PC-3 (cell line): ENCODE measurements at regions not wholly inside any gene's neighbourhood (a gene's known extent, or its start where the extent isn't known, plus 50 kb on each side); places are given as distances from the start of the nearest gene placed in this dataset.

Source experiments
- ATAC-seq: fragments of 200-7000 bp; cut with Tn5 transposase; 2 replicates; pipeline ENCODE4 v1.9.1; 2020; ENCODE audit warnings: mild to moderate bottlenecking, moderate library complexity
- BruUV-seq: library from RNA; stranded (reverse); fragments of 400-500 nt; replicated peaks from 2 replicates; lab custom pipeline; 2021; lab: Mats Ljungman, UMichigan
- CTCF ChIA-PET: fragments of 300-600 bp; sonication (Branson Sonifier 250); formaldehyde crosslinking; loops from one replicate; lab custom pipeline; 2022; ENCODE audit warnings: antibody characterized with exemption; lab: Charles Lee
- POLR2A ChIA-PET: fragments of 300-600 bp; sonication (Branson Sonifier 250); formaldehyde crosslinking; loops from one replicate; lab custom pipeline; 2022; ENCODE audit warnings: antibody characterized with exemption; ENCODE audit not compliant: unreplicated experiment; lab: Charles Lee
- DNase-seq: peaks from one replicate; pipeline ENCODE4 v3.0.0-alpha.2; 2015
- H2AFZ ChIP-seq: fragments of 300-600 bp; sonication (generic); 2 replicates; pipeline ENCODE4 v1.6.0; 2016; ENCODE audit warnings: antibody characterized with exemption, low read length
- H3F3A ChIP-seq: fragments of 300-600 bp; sonication (generic); one replicate; pipeline ENCODE4 v1.6.0; 2017; ENCODE audit warnings: antibody characterized with exemption, low read length, control low read depth, mild to moderate bottlenecking; ENCODE audit not compliant: unreplicated experiment
- H3K27ac ChIP-seq: fragments of 300-600 bp; sonication (generic); 2 replicates; pipeline ENCODE4 v1.5.1; 2016; ENCODE audit warnings: mild to moderate bottlenecking, low read length
- H3K27me3 ChIP-seq: fragments of 300-600 bp; sonication (generic); 2 replicates; pipeline ENCODE4 v1.6.1; 2016; ENCODE audit warnings: low read length, mixed read lengths
- H3K36me3 ChIP-seq: fragments of 300-600 bp; sonication (generic); 2 replicates; pipeline ENCODE4 v1.6.1; 2016; ENCODE audit warnings: low read depth, mixed run types, low read length, mixed read lengths
- H3K4me1 ChIP-seq: fragments of 300-600 bp; sonication (generic); 2 replicates; pipeline ENCODE4 v1.5.1; 2016; ENCODE audit warnings: low read length; ENCODE audit not compliant: insufficient read depth
- H3K4me2 ChIP-seq: fragments of 300-600 bp; sonication (generic); 2 replicates; pipeline ENCODE4 v1.6.0; 2016; ENCODE audit warnings: low read length
- H3K4me3 ChIP-seq: fragments of 300-600 bp; sonication (generic); 2 replicates; pipeline ENCODE4 v1.5.1; 2016; ENCODE audit warnings: mild to moderate bottlenecking, low read length, mixed read lengths
- H3K79me2 ChIP-seq: fragments of 300-600 bp; sonication (generic); 2 replicates; pipeline ENCODE4 v1.6.1; 2017; ENCODE audit warnings: low read length, mixed read lengths
- H3K9ac ChIP-seq: fragments of 300-600 bp; sonication (generic); 2 replicates; pipeline ENCODE4 v1.6.0; 2016; ENCODE audit warnings: mild to moderate bottlenecking, low read length
- H3K9me2 ChIP-seq: fragments of 300-600 bp; sonication (generic); replicated peaks from 2 replicates; pipeline ENCODE4 v1.6.1; 2016; ENCODE audit warnings: mixed run types, low read length, mixed read lengths
- H3K9me3 ChIP-seq: fragments of 300-600 bp; sonication (generic); 2 replicates; pipeline ENCODE4 v1.6.1; 2016; ENCODE audit warnings: low read length, mixed read lengths
- H4K20me1 ChIP-seq: fragments of 300-600 bp; sonication (generic); 2 replicates; pipeline ENCODE4 v1.6.1; 2016; ENCODE audit warnings: low read length, mixed read lengths
- EZH2 ChIP-seq: fragments of 300-600 bp; sonication (generic); IDR thresholded peaks from one replicate; pipeline ENCODE4 v1.6.1; 2017; ENCODE audit warnings: antibody characterized with exemption, mild to moderate bottlenecking, low read length; ENCODE audit not compliant: unreplicated experiment
- EZH2phosphoT487 ChIP-seq: fragments of 300-600 bp; sonication (generic); IDR thresholded peaks from 2 replicates; pipeline ENCODE4 v1.6.1; 2018; ENCODE audit warnings: mild to moderate bottlenecking, antibody characterized with exemption, low read length, borderline replicate concordance
- intact Hi-C: fragments of 100-400 bp; cut with micrococcal nuclease; formaldehyde crosslinking; loops from 2 replicates; pipeline ENCODE4 v1.9.0; 2023
- TF ChIP-seq, protein P1 (sequence below): fragments of 300-600 bp; sonication (generic); conservative IDR thresholded peaks from 2 replicates; pipeline ENCODE4 v1.5.1; 2017; ENCODE audit warnings: antibody characterized with exemption, low read depth, mild to moderate bottlenecking, low read length

- no peaks in the 10 kb centered on the region for H3K79me2 ChIP-seq
- H3K27me3 ChIP-seq, result no peaks in the 10 kb centered on the region
- no peak overlapping the region for H3K4me2 ChIP-seq
- DNase-seq (no peak), ATAC-seq (no peak)
- H3K36me3 ChIP-seq, result no peaks in the 10 kb centered on the region
- no peak overlapping the region for H3K9ac ChIP-seq
- no peaks in the 10 kb centered on the region for H3K9me2 ChIP-seq
- no peak overlapping the region for H3K4me3 ChIP-seq
- H3K27ac ChIP-seq, result no peak overlapping the region
- H4K20me1 ChIP-seq, result no peaks in the 10 kb centered on the region
- intact Hi-C loops, result no loop called here
- H3K4me1 ChIP-seq, result peaks cover 9% of the 10 kb centered on the region
- ChIA-PET POLR2A (no interaction called here), CTCF (no interaction called here)
- no TSS peak for BruUV-seq
- no peaks in the 10 kb centered on the region for H3F3A ChIP-seq
- no peak for TF ChIP-seq EZH2
- TF ChIP-seq EZH2phosphoT487, result no peak
- TF ChIP-seq, protein P1, sequence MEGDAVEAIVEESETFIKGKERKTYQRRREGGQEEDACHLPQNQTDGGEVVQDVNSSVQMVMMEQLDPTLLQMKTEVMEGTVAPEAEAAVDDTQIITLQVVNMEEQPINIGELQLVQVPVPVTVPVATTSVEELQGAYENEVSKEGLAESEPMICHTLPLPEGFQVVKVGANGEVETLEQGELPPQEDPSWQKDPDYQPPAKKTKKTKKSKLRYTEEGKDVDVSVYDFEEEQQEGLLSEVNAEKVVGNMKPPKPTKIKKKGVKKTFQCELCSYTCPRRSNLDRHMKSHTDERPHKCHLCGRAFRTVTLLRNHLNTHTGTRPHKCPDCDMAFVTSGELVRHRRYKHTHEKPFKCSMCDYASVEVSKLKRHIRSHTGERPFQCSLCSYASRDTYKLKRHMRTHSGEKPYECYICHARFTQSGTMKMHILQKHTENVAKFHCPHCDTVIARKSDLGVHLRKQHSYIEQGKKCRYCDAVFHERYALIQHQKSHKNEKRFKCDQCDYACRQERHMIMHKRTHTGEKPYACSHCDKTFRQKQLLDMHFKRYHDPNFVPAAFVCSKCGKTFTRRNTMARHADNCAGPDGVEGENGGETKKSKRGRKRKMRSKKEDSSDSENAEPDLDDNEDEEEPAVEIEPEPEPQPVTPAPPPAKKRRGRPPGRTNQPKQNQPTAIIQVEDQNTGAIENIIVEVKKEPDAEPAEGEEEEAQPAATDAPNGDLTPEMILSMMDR, result no peak
- no peak overlapping the region for H2AFZ ChIP-seq
- H3K9me3 ChIP-seq, result no peaks in the 10 kb centered on the region
Measured at GRCh38 chr5:145589063-145589462, 246.1 kb downstream of the PRELID2 start.

- BruUV-seq, result no TSS peak
- ATAC-seq, result no peak
- no peaks in the 10 kb centered on the region for H3F3A ChIP-seq
- no peak overlapping the region for H2AFZ ChIP-seq
- ChIA-PET CTCF (no interaction called here), POLR2A (no interaction called here)
- H3K9me2 ChIP-seq, result no peaks in the 10 kb centered on the region
- H3K27me3 ChIP-seq, result no peaks in the 10 kb centered on the region
- TF ChIP-seq EZH2 (no peak), EZH2phosphoT487 (no peak)
- TF ChIP-seq, protein P1, result no peak
- H3K9me3 ChIP-seq, result no peaks in the 10 kb centered on the region
- no peak overlapping the region for H3K9ac ChIP-seq
- intact Hi-C loops, result no loop called here
- H3K4me3 ChIP-seq, result no peak overlapping the region
- peaks cover 9% of the 10 kb centered on the region for H3K4me1 ChIP-seq
- DNase-seq, result no peak
- no peaks in the 10 kb centered on the region for H3K36me3 ChIP-seq
- H3K79me2 ChIP-seq, result no peaks in the 10 kb centered on the region
- no peak overlapping the region for H3K4me2 ChIP-seq
- no peak overlapping the region for H3K27ac ChIP-seq
- no peaks in the 10 kb centered on the region for H4K20me1 ChIP-seq
Measured at GRCh38 chr5:145588558-145588957, 246.6 kb downstream of the PRELID2 start.

DNA sequence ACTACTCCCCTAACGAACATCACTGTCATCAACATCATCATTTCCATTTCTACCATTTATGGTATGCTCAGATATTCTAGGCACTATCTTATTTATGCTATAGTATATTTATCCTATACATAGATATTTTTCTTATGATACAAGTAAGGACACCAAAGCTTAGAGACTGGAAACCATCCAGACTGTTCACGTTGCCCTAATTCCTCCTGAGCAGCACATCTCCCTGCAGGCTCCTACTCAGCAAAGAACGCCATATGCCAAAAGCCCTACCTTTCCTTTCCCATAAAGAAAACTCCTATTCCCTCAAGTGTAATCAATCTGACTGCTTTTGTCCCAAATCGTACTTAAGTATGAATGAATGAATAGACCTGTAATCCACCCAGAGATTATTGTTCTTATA is 247.0 kb downstream of the PRELID2 start:
- peaks cover 9% of the 10 kb centered on the region for H3K4me1 ChIP-seq
- no peaks in the 10 kb centered on the region for H3K9me2 ChIP-seq
- H2AFZ ChIP-seq, result no peak overlapping the region
- TF ChIP-seq, protein P1, result no peak
- TF ChIP-seq EZH2phosphoT487 (no peak), EZH2 (no peak)
- H3K36me3 ChIP-seq, result no peaks in the 10 kb centered on the region
- H3K4me3 ChIP-seq, result no peak overlapping the region
- H3K27ac ChIP-seq, result no peak overlapping the region
- no peaks in the 10 kb centered on the region for H3K9me3 ChIP-seq
- H3F3A ChIP-seq, result no peaks in the 10 kb centered on the region
- no peak for DNase-seq
- H3K27me3 ChIP-seq, result no peaks in the 10 kb centered on the region
- BruUV-seq, result no TSS peak
- ATAC-seq, result no peak
- H3K9ac ChIP-seq, result no peak overlapping the region
- CTCF ChIA-PET, result no interaction called here
- H3K79me2 ChIP-seq, result no peaks in the 10 kb centered on the region
- no peak overlapping the region for H3K4me2 ChIP-seq
- POLR2A ChIA-PET, result no interaction called here
- intact Hi-C loops, result no loop called here
- no peaks in the 10 kb centered on the region for H4K20me1 ChIP-seq
